ENCODE measurements at regions not wholly inside any gene's neighbourhood (a gene's known extent, or its start where the extent isn't known, plus 50 kb on each side); places are given as distances from the start of the nearest gene placed in this dataset.
"Not testable (repeated sequence)": the region's sequence is repeated elsewhere in the genome, so short reads cannot be mapped to it uniquely, and the experiment has no call there.

DNA sequence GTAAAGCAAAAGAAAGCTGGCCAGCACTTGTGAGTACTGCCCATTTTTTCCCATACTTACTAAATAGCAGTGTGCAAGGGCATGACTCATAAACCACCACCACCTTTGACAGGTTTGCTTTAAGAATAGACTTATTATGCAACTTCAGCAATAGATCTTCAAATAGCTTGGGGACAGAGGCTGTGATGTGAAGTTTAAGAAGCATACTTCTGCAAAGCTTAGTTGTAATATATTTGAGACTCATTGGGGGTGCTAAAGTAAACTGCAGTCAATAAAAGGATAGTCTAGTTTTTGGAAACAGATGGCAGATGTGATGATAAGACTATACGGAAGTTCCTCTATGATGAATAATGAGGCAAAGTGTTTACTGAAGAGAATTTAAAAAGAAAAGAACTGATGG lies 210.0 kb downstream of the PLA2G4A start:
- Mint-ChIP-seq H3K27ac (no peak overlapping the region), H3K36me3 (ENCODE audit: low read depth) (no peaks in the 10 kb centered on the region), H3K9me3 (no peaks in the 10 kb centered on the region), H3K4me1 (no peaks in the 10 kb centered on the region), H3K4me3 (no peak overlapping the region), H3K27me3 (ENCODE audit: low read depth, poor library complexity) (no peaks in the 10 kb centered on the region)
- TF ChIP-seq, protein P1, sequence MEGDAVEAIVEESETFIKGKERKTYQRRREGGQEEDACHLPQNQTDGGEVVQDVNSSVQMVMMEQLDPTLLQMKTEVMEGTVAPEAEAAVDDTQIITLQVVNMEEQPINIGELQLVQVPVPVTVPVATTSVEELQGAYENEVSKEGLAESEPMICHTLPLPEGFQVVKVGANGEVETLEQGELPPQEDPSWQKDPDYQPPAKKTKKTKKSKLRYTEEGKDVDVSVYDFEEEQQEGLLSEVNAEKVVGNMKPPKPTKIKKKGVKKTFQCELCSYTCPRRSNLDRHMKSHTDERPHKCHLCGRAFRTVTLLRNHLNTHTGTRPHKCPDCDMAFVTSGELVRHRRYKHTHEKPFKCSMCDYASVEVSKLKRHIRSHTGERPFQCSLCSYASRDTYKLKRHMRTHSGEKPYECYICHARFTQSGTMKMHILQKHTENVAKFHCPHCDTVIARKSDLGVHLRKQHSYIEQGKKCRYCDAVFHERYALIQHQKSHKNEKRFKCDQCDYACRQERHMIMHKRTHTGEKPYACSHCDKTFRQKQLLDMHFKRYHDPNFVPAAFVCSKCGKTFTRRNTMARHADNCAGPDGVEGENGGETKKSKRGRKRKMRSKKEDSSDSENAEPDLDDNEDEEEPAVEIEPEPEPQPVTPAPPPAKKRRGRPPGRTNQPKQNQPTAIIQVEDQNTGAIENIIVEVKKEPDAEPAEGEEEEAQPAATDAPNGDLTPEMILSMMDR (IDR thresholded peaks at IDR 0.05), result no peak
- no peak for DNase-seq

GRCh38 chr1:187041104-187041503 lies 212.4 kb downstream of the PLA2G4A start:
- TF ChIP-seq, protein P1 (IDR thresholded peaks at IDR 0.05), result no peak
- Mint-ChIP-seq H3K4me1 (no peaks in the 10 kb centered on the region), H3K27ac (no peak overlapping the region), H3K36me3 (ENCODE audit: low read depth) (no peaks in the 10 kb centered on the region), H3K9me3 (no peaks in the 10 kb centered on the region), H3K27me3 (ENCODE audit: low read depth, poor library complexity) (no peaks in the 10 kb centered on the region), H3K4me3 (no peak overlapping the region)
- DNase-seq, result no peak

GRCh38 chr1:187042538-187042937 lies 213.8 kb downstream of the PLA2G4A start:
- DNase-seq, result no peak
- no peaks in the 10 kb centered on the region for H3K36me3 Mint-ChIP-seq (ENCODE audit: low read depth)
- no peaks in the 10 kb centered on the region for H3K9me3 Mint-ChIP-seq
- no peaks in the 10 kb centered on the region for H3K27me3 Mint-ChIP-seq (ENCODE audit: low read depth, poor library complexity)
- no peak overlapping the region for H3K4me3 Mint-ChIP-seq
- TF ChIP-seq, protein P1 (IDR thresholded peaks at IDR 0.05), result no peak
- H3K27ac Mint-ChIP-seq, result no peak overlapping the region
- no peaks in the 10 kb centered on the region for H3K4me1 Mint-ChIP-seq

- not testable (repeated sequence) for H3K4me1 Mint-ChIP-seq; H3K36me3 Mint-ChIP-seq (ENCODE audit: low read depth); H3K9me3 Mint-ChIP-seq; H3K4me3 Mint-ChIP-seq; H3K27ac Mint-ChIP-seq; H3K27me3 Mint-ChIP-seq (ENCODE audit: low read depth, poor library complexity); DNase-seq
These were observed 214.7 kb downstream of the PLA2G4A start for GRCh38 chr1:187043433-187043832.

DNA sequence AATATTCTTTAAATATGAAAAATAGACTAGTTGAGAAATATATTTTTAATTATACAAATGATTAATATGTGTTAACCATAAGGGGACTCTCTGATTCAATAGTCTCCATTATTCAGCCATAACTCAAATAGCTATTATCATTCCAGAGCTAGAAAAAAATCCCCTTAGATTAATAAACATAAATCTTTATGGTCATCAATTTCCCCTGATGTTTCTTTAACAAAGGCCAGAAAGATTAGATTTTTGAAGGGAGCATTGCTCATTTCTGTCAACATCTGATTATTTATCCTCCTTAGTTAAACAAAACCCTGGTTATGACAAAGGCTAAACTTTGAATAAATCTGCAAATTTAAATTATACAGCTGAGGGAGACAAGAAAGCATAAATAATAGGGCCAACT lies 215.7 kb downstream of the PLA2G4A start:
- H3K9me3 Mint-ChIP-seq, result no peaks in the 10 kb centered on the region
- TF ChIP-seq, protein P1 (IDR thresholded peaks at IDR 0.05), result no peak
- H3K27ac Mint-ChIP-seq, result no peak overlapping the region
- no peaks in the 10 kb centered on the region for H3K36me3 Mint-ChIP-seq (ENCODE audit: low read depth)
- DNase-seq, result no peak
- no peak overlapping the region for H3K4me3 Mint-ChIP-seq
- H3K27me3 Mint-ChIP-seq (ENCODE audit: low read depth, poor library complexity), result no peaks in the 10 kb centered on the region
- no peaks in the 10 kb centered on the region for H3K4me1 Mint-ChIP-seq

DNA sequence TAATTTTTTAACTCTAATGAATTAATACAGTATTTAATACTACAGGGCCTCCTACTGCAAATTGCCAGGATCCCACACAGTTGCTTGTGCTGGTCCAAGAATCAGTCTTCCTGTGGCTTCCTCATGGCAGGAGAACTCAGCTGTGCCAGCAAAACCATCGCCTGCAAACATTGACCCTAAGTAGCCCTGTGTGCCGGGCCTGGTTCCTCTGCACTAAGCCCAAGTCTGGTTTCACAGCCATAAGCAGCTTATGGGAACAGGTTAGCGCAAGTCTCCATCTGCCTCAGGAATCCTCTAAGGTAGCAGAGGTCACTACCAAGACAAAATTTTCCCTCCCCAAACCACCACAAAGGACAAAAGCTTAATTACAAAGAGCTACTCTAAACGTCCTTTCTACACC lies 216.6 kb downstream of the PLA2G4A start:
- no peaks in the 10 kb centered on the region for H3K27me3 Mint-ChIP-seq (ENCODE audit: low read depth, poor library complexity)
- no peak for DNase-seq
- H3K27ac Mint-ChIP-seq, result no peak overlapping the region

More for the DNA sequence above, 216.6 kb downstream of the PLA2G4A start:
- Mint-ChIP-seq H3K4me1 (no peaks in the 10 kb centered on the region), H3K36me3 (ENCODE audit: low read depth) (no peaks in the 10 kb centered on the region), H3K4me3 (no peak overlapping the region), H3K9me3 (no peaks in the 10 kb centered on the region)
- TF ChIP-seq, protein P1 (IDR thresholded peaks at IDR 0.05), result no peak

All from nephron progenitor cell (in vitro differentiated cells).